Islet of Langerhans (tissue), 1 donor: ENCODE measurements at regions not wholly inside any gene's neighbourhood (a gene's known extent, or its start where the extent isn't known, plus 50 kb on each side); places are given as distances from the start of the nearest gene placed in this dataset.

Source experiments
- FAIRE-seq: peaks from one replicate; lab custom pipeline; 2011; peaks lifted over from hg19 to GRCh38; lab: Jason Lieb, UNC

DNA sequence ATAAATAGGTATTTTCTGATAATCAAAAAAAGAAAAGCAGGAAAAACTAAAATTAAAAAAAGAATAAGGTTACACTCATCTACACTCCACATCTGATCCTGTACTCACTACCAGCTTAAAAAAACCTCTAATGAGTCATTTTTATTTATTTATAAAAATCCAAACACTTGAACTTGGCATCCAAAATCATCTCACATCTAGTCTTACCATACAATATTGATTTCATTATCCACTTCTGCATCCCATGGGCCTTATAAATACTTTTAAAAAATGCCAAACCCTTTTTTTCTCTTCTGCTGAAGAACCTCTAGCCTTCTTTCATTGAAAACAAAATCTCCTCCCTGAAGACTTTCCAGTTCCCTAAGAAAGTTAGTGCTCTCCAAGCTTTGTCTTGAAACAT, 109.7 kb downstream of the TMTC3 start:
- FAIRE-seq = no peak

GRCh38 chr12:88253371-88253978, 111.4 kb downstream of the TMTC3 start:
- FAIRE-seq = no peak

- FAIRE-seq = no peak
These were observed 113.1 kb downstream of the TMTC3 start for GRCh38 chr12:88255224-88255623.

GRCh38 chr12:88255847-88256246, 113.7 kb downstream of the TMTC3 start:
- FAIRE-seq = no peak

DNA sequence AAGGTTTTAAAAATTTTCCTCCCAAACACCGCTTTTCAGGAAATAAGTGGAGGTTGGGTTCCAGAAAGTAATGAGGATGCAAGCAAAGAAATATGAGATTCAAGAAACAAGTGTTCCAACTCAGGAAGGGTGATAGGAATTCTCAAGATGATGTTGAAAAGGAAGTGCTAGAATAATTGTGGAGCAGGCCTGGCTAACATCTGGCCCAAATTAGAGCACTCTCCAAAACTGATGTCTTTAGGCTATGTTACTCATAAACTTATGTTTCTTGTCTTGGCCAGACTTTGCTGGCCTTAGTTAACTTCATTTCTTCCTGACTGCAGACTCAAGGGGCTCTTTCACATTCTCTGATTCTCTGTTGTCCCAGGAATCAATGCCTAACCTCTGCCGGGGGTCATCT, 116.3 kb downstream of the TMTC3 start:
- no peak for FAIRE-seq

- FAIRE-seq = no peak
These were observed 124.8 kb downstream of the TMTC3 start for GRCh38 chr12:88266806-88267360.

- FAIRE-seq = no peak
These were observed 125.5 kb downstream of the TMTC3 start for GRCh38 chr12:88267630-88268029.

- FAIRE-seq = no peak
These were observed 130.3 kb downstream of the TMTC3 start for GRCh38 chr12:88272456-88272855.

- no peak for FAIRE-seq
These were observed 131.3 kb downstream of the TMTC3 start for GRCh38 chr12:88273450-88273849.

GRCh38 chr12:88273875-88274274, 131.8 kb downstream of the TMTC3 start:
- FAIRE-seq = no peak

DNA sequence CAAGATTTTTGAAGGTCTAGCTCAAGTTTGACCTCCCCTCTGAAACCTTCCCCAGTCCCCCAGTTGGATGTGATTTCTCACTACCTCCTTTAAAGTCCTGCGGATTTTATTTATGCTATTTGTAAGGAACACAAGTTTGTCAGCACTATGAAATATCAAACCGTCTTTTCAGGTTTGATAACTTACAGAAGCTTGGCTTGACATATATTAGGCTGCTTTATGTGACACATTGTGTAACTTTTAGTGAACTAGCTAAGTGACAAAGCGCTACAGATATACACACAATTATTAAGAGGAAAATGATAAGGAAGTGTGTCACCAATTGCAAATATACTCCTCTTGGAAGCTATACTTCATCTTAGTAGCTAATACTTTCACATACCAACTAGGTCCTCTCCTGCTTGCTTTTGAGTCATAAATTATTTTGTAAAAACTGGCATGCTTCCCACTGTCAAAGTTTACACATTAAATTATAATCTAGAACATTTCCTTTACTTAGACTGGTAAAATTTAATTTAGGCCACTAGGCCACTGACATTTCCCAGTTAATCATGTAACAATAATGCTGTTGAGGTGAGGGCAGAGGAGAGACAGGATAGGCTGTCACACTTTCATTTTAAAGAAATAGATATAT, 149.5 kb downstream of the TMTC3 start:
- no peak for FAIRE-seq

DNA sequence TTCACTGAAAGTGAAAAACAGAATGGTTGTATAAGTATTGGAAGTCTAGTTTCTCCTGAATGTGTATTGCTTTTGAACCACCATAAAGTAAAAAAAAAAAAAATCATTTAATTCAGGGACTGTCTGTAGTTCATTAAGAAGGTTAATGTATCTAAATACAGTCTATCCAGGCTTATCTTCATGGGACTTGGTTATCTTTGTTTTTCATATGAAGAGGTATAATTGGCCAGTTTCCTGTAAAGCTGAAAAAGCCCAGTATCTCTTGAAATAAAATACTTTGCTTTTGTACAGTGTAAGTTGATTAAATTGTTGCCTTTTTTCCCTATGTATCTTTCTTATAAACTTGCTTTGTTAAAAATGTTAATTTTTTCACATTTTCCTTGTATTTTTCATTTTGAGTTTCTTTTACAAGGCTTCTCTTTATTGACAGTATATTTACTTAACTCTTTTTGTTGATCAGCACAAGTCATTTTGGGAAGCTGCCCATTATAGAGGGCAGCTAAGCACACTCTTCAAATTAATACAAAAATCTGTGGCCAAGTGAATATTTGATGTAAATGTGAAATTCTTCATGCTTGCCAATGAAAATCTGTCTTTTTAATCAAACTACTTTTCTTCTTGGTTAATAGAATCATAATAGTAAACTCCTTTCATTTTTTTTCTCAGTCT, 156.0 kb downstream of the TMTC3 start:
- no peak for FAIRE-seq

DNA sequence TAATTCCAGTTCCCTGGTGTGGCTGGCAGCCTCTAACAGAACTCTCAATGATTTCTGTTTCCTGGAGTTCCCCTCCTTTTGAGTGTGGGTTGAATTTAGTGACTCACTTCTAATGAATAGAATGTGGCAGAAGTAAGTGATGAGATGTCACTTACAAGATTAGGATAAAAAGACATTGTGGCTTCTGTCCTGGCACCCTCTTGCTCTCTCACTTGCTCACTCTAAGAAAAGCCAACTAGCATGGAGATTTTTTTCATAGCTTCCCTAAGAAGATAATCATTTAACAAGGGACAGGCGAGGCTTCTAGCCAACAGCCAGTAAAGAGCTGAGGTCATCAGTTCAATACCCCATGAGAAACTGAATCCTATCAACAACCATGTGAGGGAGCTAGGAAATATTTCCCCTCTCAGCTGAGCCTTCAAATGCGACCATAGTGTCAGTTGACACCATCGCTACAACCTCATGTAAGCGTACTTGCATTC, 156.7 kb downstream of the TMTC3 start:
- no peak for FAIRE-seq

GRCh38 chr12:88299567-88300101, 157.5 kb downstream of the TMTC3 start:
- FAIRE-seq = no peak

DNA sequence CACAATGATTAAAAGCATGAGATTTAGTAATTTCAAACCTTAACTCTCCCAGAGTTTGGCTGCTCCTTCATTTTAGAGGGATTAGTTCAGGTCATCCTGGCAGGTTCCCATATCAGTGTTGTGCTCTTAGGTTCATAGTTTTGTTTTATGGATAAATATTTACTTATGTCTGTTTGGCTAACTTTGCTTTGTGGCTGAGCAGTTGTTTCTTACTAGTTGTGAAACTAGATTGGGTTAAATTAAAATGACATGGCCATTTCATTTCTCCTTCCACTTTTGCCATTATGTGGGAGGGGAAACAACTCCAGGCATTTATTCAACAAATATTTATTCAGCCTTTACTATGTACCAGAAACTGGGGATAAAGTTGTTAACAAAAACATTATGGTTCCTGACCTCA, 158.8 kb downstream of the TMTC3 start:
- no peak for FAIRE-seq

DNA sequence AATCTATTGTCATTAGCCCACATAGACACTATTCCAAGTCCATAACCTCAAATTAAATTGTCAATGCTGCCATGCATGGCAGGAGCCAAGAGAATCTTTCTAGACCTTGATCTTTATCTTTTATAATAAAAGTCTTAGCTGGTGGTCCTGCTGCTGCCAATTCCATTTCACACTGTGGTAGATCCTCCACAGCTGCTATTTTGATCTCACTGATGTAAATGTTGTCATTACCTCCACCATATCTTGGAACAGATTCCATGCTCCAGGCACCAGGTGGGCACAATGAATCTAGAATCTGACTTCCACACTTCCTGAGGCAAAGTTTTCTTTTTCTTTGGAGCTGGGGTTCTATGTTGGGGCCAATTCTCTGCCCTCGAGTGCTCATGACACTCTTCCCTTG, 161.2 kb downstream of the TMTC3 start:
- FAIRE-seq = no peak

DNA sequence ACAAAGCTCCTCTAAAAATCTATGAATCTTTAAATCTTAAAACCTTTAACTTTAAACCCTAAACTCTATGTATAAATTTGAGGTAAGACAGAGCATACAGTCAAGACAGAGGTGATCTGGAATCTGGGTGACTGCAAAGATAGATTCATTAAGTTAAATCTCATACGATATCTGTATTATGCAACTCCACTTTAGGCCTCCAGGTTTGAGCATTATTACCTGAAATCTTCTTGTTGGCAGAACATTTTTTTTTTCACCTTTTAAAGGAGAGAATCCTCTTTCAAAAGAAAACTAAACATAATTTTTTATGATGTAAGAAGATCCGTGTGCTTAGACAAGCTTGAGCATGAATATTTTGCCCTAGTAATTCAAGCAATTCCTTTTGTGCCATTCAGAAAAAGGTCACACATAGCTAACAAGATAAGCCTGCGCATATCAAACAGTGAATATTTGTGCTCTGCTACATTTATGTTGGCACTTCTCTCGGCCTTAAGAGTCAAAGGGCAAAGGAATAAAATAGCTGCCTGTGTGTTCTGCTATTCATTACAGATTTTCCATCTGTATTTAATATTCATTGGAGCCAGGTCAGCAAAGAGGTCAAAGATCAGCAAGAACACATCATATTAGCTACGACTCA, 163.3 kb downstream of the TMTC3 start:
- no peak for FAIRE-seq

- FAIRE-seq = no peak
These were observed 164.5 kb downstream of the TMTC3 start for GRCh38 chr12:88306471-88307069.

- FAIRE-seq = no peak
These were observed 165.9 kb downstream of the TMTC3 start for GRCh38 chr12:88307961-88308360.

DNA sequence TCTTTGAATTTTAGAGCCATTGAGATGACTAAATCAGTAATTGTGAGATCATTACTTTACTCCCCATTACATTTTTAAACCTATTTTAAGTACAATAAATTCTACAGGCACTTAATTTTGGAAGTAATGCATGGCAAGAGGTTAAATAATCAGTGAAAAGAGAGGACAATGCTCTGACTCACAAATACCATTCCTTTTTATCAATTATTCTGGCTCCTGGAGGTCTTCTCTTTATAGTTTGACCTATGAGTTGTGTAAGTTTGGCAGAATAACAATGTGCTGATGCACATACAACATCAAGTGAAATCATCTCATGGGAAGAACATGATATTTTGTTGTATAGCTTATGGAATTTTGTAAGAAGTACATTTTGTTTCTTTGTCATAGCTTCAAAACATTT, 166.7 kb downstream of the TMTC3 start:
- FAIRE-seq = no peak

- no peak for FAIRE-seq
These were observed 167.4 kb downstream of the TMTC3 start for GRCh38 chr12:88309546-88309945.

- no peak for FAIRE-seq
These were observed 168.0 kb downstream of the TMTC3 start for GRCh38 chr12:88310069-88310468.
